ENCODE measurements at regions not wholly inside any gene's neighbourhood (a gene's known extent, or its start where the extent isn't known, plus 50 kb on each side); places are given as distances from the start of the nearest gene placed in this dataset.

DNA sequence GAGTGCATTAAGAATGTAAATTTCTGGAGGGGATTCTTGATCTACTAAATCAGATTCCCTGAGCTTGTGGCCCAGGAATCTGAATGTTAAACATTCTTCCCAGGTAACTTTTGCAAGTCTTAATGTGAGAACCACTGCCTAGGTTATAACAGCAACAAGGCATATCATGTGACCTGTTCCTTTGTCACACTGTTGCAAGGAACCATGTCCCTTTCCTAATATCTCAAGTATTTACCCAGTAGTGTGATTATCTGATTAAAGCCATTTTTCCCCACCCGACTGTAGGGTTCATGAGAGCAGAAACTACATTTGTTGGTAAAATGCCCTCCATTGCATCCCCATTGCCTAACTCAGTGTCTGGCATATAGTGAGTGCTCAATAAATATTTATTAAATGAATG is 112.9 kb upstream of the ATP1A1 start:
- H3K27me3 Mint-ChIP-seq (ENCODE audit: unreplicated experiment): peaks cover 2% of the 10 kb centered on the region
- H3K9me3 Mint-ChIP-seq (ENCODE audit: unreplicated experiment): no peaks in the 10 kb centered on the region
- no peak overlapping the region for H3K27ac Mint-ChIP-seq (ENCODE audit: unreplicated experiment)
- no peak overlapping the region for H3K4me3 Mint-ChIP-seq (ENCODE audit: unreplicated experiment)
- DNase-seq: no peak
- H3K4me1 Mint-ChIP-seq (ENCODE audit: low read depth, unreplicated experiment): peaks cover 8% of the 10 kb centered on the region
- TF ChIP-seq, protein P1, sequence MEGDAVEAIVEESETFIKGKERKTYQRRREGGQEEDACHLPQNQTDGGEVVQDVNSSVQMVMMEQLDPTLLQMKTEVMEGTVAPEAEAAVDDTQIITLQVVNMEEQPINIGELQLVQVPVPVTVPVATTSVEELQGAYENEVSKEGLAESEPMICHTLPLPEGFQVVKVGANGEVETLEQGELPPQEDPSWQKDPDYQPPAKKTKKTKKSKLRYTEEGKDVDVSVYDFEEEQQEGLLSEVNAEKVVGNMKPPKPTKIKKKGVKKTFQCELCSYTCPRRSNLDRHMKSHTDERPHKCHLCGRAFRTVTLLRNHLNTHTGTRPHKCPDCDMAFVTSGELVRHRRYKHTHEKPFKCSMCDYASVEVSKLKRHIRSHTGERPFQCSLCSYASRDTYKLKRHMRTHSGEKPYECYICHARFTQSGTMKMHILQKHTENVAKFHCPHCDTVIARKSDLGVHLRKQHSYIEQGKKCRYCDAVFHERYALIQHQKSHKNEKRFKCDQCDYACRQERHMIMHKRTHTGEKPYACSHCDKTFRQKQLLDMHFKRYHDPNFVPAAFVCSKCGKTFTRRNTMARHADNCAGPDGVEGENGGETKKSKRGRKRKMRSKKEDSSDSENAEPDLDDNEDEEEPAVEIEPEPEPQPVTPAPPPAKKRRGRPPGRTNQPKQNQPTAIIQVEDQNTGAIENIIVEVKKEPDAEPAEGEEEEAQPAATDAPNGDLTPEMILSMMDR (IDR thresholded peaks at IDR 0.05; ENCODE audit: partially characterized antibody, unreplicated experiment): no peak
- no peaks in the 10 kb centered on the region for H3K36me3 Mint-ChIP-seq (ENCODE audit: unreplicated experiment)

DNA sequence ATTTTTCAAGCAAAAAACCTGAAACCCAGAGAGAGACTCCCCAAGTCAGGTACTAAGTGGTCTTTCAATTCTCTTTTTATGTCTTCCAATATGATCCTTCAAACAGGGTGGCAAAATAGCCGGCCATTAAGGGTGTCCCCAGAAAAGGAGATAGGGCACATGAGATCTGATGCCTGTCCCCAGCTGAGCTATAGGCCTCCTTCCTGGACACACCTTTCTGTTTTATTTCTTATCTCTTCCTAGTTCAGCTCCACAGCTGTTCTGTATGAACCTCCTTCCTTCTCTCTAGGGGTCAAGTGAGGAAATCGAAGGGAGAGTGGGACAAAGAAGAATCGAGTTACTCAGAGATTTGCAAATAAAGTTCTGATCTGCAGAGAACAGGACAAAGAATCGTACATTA is 112.4 kb upstream of the ATP1A1 start:
- Mint-ChIP-seq H3K9me3 (ENCODE audit: unreplicated experiment) (no peaks in the 10 kb centered on the region), H3K27me3 (ENCODE audit: unreplicated experiment) (peaks cover 2% of the 10 kb centered on the region), H3K4me1 (ENCODE audit: low read depth, unreplicated experiment) (peaks cover 3% of the 10 kb centered on the region), H3K27ac (ENCODE audit: unreplicated experiment) (no peak overlapping the region), H3K36me3 (ENCODE audit: unreplicated experiment) (no peaks in the 10 kb centered on the region), H3K4me3 (ENCODE audit: unreplicated experiment) (no peak overlapping the region)
- TF ChIP-seq, protein P1 (IDR thresholded peaks at IDR 0.05; ENCODE audit: partially characterized antibody, unreplicated experiment): no peak
- no peak for DNase-seq

DNA sequence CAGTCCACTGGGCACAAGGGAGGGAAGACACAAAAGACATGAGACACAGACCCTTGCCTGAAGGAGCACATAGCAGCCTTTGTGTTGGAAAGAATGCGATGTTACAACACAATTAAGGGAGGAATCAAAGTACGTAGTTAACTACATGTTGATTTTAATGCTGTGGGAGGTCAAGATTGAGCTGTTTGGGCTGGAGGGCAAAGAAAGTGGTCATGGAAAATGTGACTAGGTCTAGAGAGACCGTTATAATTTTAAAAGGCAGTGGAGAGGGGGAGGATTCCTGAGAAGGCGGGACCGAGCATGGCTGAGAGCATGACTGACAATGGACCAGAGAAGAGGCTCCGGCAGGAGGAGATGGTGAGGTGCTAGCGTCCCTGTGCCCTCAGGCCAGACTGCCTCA is 111.8 kb upstream of the ATP1A1 start:
- Mint-ChIP-seq H3K27me3 (ENCODE audit: unreplicated experiment) (peaks cover 2% of the 10 kb centered on the region), H3K9me3 (ENCODE audit: unreplicated experiment) (no peaks in the 10 kb centered on the region), H3K4me3 (ENCODE audit: unreplicated experiment) (no peak overlapping the region), H3K4me1 (ENCODE audit: low read depth, unreplicated experiment) (no peaks in the 10 kb centered on the region), H3K27ac (ENCODE audit: unreplicated experiment) (no peak overlapping the region), H3K36me3 (ENCODE audit: unreplicated experiment) (no peaks in the 10 kb centered on the region)
- TF ChIP-seq, protein P1 (IDR thresholded peaks at IDR 0.05; ENCODE audit: partially characterized antibody, unreplicated experiment): no peak
- DNase-seq: no peak

DNA sequence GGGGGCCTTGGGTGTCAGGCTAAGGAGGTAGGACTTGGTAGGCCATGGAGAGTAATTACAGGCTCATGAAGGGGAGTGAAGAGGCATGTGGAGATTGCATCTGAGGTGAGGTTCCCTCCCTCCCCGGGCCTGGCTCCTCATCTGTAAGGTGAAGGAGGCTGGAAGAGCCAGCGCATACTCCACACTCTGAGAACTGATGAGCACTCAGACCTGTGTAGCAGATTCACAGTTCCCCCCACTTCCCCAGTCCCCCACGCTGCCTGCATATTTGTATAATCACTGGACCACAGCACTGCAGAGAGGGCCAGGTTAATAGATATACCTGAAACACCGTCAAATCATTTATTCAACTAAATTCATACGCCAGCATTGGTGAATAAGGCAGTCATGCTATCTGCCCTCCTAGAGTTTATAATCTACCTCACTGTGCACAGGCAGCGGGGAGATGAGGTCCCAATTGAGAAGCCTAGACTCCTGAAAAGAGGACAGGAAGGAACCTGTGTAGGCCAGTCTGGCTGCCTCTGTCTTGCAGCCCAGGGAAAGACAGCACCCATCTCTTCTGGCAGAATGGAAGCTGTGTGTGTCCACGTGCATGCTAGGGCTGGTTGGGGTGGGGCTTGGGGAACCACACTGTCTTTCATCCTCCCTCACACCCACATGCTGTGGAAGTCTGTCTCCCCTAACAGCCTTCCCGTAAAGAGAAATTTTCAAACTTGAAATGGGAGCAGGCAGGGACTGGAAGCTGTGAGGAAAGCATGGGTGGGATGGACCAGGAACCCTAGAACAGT is 110.6 kb upstream of the ATP1A1 start:
- Mint-ChIP-seq H3K9me3 (ENCODE audit: unreplicated experiment) (no peaks in the 10 kb centered on the region), H3K36me3 (ENCODE audit: unreplicated experiment) (no peaks in the 10 kb centered on the region), H3K4me3 (ENCODE audit: unreplicated experiment) (no peak overlapping the region), H3K27me3 (ENCODE audit: unreplicated experiment) (peaks cover 2% of the 10 kb centered on the region), H3K27ac (ENCODE audit: unreplicated experiment) (no peak overlapping the region), H3K4me1 (ENCODE audit: low read depth, unreplicated experiment) (no peaks in the 10 kb centered on the region)
- TF ChIP-seq, protein P1 (IDR thresholded peaks at IDR 0.05; ENCODE audit: partially characterized antibody, unreplicated experiment): no peak
- no peak for DNase-seq

DNA sequence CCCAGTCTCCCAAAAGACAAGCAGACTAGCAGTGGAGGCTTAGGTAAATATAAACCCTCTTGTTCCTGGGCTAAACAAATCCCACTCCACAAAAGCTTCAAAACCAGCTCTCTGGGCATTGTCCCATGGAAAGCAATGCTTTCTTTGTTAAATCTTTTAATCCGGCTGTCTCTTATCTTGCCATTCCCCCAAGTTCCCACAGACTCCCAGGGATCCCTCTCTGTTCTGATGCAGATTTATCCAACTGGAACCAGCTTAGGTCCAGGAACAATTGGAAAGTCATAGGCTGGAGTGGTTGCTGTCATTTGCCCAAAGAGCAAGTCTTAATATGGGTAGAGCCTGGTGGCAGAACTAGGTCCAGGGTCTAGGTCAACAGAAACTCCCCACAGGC is 110.1 kb upstream of the ATP1A1 start:
- Mint-ChIP-seq H3K9me3 (ENCODE audit: unreplicated experiment) (no peaks in the 10 kb centered on the region), H3K36me3 (ENCODE audit: unreplicated experiment) (no peaks in the 10 kb centered on the region), H3K27ac (ENCODE audit: unreplicated experiment) (no peak overlapping the region), H3K4me3 (ENCODE audit: unreplicated experiment) (no peak overlapping the region), H3K4me1 (ENCODE audit: low read depth, unreplicated experiment) (no peaks in the 10 kb centered on the region), H3K27me3 (ENCODE audit: unreplicated experiment) (peaks cover 2% of the 10 kb centered on the region)
- TF ChIP-seq, protein P1 (IDR thresholded peaks at IDR 0.05; ENCODE audit: partially characterized antibody, unreplicated experiment): no peak
- no peak for DNase-seq

All from glutamatergic neuron (in vitro differentiated cells).